Naive thymus-derived CD4-positive, alpha-beta T cell (primary cell): ENCODE measurements at regions not wholly inside any gene's neighbourhood (a gene's known extent, or its start where the extent isn't known, plus 50 kb on each side); places are given as distances from the start of the nearest gene placed in this dataset.

Experiments used
- ATAC-seq: fragments of 150-1000 bp; cut with Tn5 transposase; 2 replicates; pipeline ENCODE4 v1.10.0; 2021; ENCODE audit warnings: mild to moderate bottlenecking, moderate library complexity
- CTCF ChIA-PET: fragments of 350-600 bp; sonication (Branson Sonifier 250); formaldehyde crosslinking; loops from one replicate; lab custom pipeline; 2021; ENCODE audit warnings: antibody characterized with exemption; lab: Charles Lee
- POLR2A ChIA-PET: fragments of 350-600 bp; sonication (Branson Sonifier 250); formaldehyde crosslinking; loops from one replicate; lab custom pipeline; 2021; ENCODE audit warnings: antibody characterized with exemption, inconsistent platforms; lab: Charles Lee
- DNase-seq, 9 donors: peaks; one replicate each; pipeline versions ENCODE4 v3.0.0 to v3.0.0-alpha.2; 2020 to 2022; ENCODE audit warnings: mixed read lengths in 1 of 9
- H3K27ac ChIP-seq: one replicate; pipeline ENCODE4 v1.7.0; 2013; ENCODE audit warnings: mild to moderate bottlenecking, low read depth, low read length, moderate library complexity
- H3K27me3 ChIP-seq, 2 donors: one replicate each; pipeline ENCODE4 v1.7.0; 2013; ENCODE audit warnings: low read length in 2 of 2, mild to moderate bottlenecking in 2 of 2, moderate library complexity in 2 of 2; ENCODE audit not compliant: control insufficient read depth in 2 of 2, insufficient read depth in 2 of 2
- H3K36me3 ChIP-seq, 3 experiments: 1 replicate in 2 of 3; 2 replicates in 1 of 3; pipeline ENCODE4 v1.7.0; 2013; ENCODE audit warnings: low read length in 3 of 3, mild to moderate bottlenecking in 3 of 3, moderate library complexity in 1 of 3; ENCODE audit not compliant: insufficient read depth in 3 of 3, control insufficient read depth in 2 of 3
- H3K4me1 ChIP-seq, 2 donors: one replicate each; pipeline ENCODE4 v1.7.0; 2013; ENCODE audit warnings: low read length in 2 of 2, mild to moderate bottlenecking in 2 of 2, moderate library complexity in 1 of 2; ENCODE audit not compliant: control insufficient read depth in 2 of 2, insufficient read depth in 2 of 2
- H3K4me3 ChIP-seq: 2 replicates; pipeline ENCODE4 v1.7.0; 2013; ENCODE audit warnings: mild to moderate bottlenecking, low read length
- H3K9me3 ChIP-seq, 3 experiments: 1 replicate in 2 of 3; 2 replicates in 1 of 3; pipeline ENCODE4 v1.7.0; 2013; ENCODE audit warnings: low read length in 3 of 3; ENCODE audit not compliant: control insufficient read depth in 2 of 3
- H3K27ac Mint-ChIP-seq, 9 donors: one replicate each; pipeline ENCODE4 v1.8.0; 2020 to 2022; ENCODE audit warnings: mixed read lengths in 9 of 9, mild to moderate bottlenecking in 8 of 9, moderate library complexity in 5 of 9, inconsistent platforms in 2 of 9
- H3K27me3 Mint-ChIP-seq, 5 donors: one replicate each; pipeline ENCODE4 v1.8.0; 2021 to 2022; ENCODE audit warnings: mixed read lengths in 5 of 5, mild to moderate bottlenecking in 1 of 5
- H3K36me3 Mint-ChIP-seq, 5 donors: one replicate each; pipeline ENCODE4 v1.8.0; 2020 to 2022; ENCODE audit warnings: mixed read lengths in 5 of 5, mild to moderate bottlenecking in 3 of 5, inconsistent platforms in 1 of 5
- H3K4me1 Mint-ChIP-seq, 7 donors: one replicate each; pipeline ENCODE4 v1.8.0; 2020 to 2022; ENCODE audit warnings: mixed read lengths in 7 of 7, mild to moderate bottlenecking in 3 of 7, inconsistent platforms in 1 of 7
- H3K4me3 Mint-ChIP-seq, 10 donors: one replicate each; pipeline ENCODE4 v1.8.0; 2020 to 2022; ENCODE audit warnings: mild to moderate bottlenecking in 10 of 10, mixed read lengths in 10 of 10, moderate library complexity in 6 of 10, inconsistent platforms in 2 of 10
- H3K9me3 Mint-ChIP-seq, 11 donors: one replicate each; pipeline ENCODE4 v1.8.0; 2020 to 2022; ENCODE audit warnings: mixed read lengths in 11 of 11, mild to moderate bottlenecking in 4 of 11, inconsistent platforms in 1 of 11, moderate library complexity in 1 of 11
- intact Hi-C, 2 donors: fragments of 100-400 bp; cut with micrococcal nuclease; formaldehyde crosslinking; loops; one replicate each; pipeline ENCODE4 v1.15.1; 2023

- DNase-seq (no peak), ATAC-seq (no peak)
- no peak overlapping the region for H3K4me3 Mint-ChIP-seq
- H3K4me3 ChIP-seq, result no peak overlapping the region
- ChIA-PET CTCF (no interaction called here), POLR2A (no interaction called here)
- no peaks in the 10 kb centered on the region for H3K36me3 ChIP-seq
- H3K9me3 ChIP-seq, result no peaks in the 10 kb centered on the region
- H3K27me3 ChIP-seq, result no peaks in the 10 kb centered on the region
- H3K9me3 Mint-ChIP-seq, result peaks cover 0 to 2% (median 0%) of the 10 kb centered on the region in 11 donors
- intact Hi-C loops, result no loop called here
- H3K27ac ChIP-seq, result no peak overlapping the region
- no peaks in the 10 kb centered on the region for H3K4me1 ChIP-seq
- H3K36me3 Mint-ChIP-seq, result no peaks in the 10 kb centered on the region
- peaks cover 0 to 9% (median 0%) of the 10 kb centered on the region in 7 donors for H3K4me1 Mint-ChIP-seq
- no peak overlapping the region for H3K27ac Mint-ChIP-seq
- peaks cover 0 to 4% (median 0%) of the 10 kb centered on the region in 5 donors for H3K27me3 Mint-ChIP-seq
Measured at GRCh38 chr6:80548532-80548931, 442.1 kb downstream of the BCKDHB start.

- no peak for ATAC-seq
- ChIA-PET POLR2A (no interaction called here), CTCF (interaction anchor here (0.6 kb wide), 1 partner anchor 213 kb away, joined by 6 read pairs; no protein-coding TSS in a partner anchor)
- intact Hi-C loops, result no loop called here
- no peaks in the 10 kb centered on the region for H3K4me1 ChIP-seq
- no peak for DNase-seq
- H3K9me3 ChIP-seq, result no peaks in the 10 kb centered on the region
- Mint-ChIP-seq H3K4me3 (no peak overlapping the region), H3K27me3 (peaks cover 0 to 4% (median 0%) of the 10 kb centered on the region in 5 donors), H3K36me3 (no peaks in the 10 kb centered on the region), H3K4me1 (peaks cover 0 to 9% (median 0%) of the 10 kb centered on the region in 7 donors), H3K9me3 (peaks cover 0 to 2% (median 0%) of the 10 kb centered on the region in 11 donors), H3K27ac (no peak overlapping the region)
- H3K27ac ChIP-seq, result no peak overlapping the region
- no peaks in the 10 kb centered on the region for H3K27me3 ChIP-seq
- no peak overlapping the region for H3K4me3 ChIP-seq
- no peaks in the 10 kb centered on the region for H3K36me3 ChIP-seq
Measured at GRCh38 chr6:80547827-80548226, 441.4 kb downstream of the BCKDHB start.

- DNase-seq (no peak), ATAC-seq (no peak)
- Histone ChIP-seq H3K4me3 (no peak overlapping the region), H3K9me3 (no peaks in the 10 kb centered on the region), H3K4me1 (no peaks in the 10 kb centered on the region), H3K36me3 (no peaks in the 10 kb centered on the region), H3K27ac (no peak overlapping the region), H3K27me3 (no peaks in the 10 kb centered on the region)
- intact Hi-C loops, result no loop called here
- Mint-ChIP-seq H3K27ac (no peak overlapping the region), H3K4me3 (no peak overlapping the region), H3K36me3 (no peaks in the 10 kb centered on the region), H3K4me1 (peaks cover 0 to 15% (median 0%) of the 10 kb centered on the region in 7 donors), H3K27me3 (peaks cover 0 to 11% (median 6%) of the 10 kb centered on the region in 5 donors), H3K9me3 (peaks cover 0 to 2% (median 0%) of the 10 kb centered on the region in 11 donors)
- CTCF ChIA-PET, result no interaction called here
- POLR2A ChIA-PET, result no interaction called here
Measured at GRCh38 chr6:80544976-80545722, 438.7 kb downstream of the BCKDHB start.

DNA sequence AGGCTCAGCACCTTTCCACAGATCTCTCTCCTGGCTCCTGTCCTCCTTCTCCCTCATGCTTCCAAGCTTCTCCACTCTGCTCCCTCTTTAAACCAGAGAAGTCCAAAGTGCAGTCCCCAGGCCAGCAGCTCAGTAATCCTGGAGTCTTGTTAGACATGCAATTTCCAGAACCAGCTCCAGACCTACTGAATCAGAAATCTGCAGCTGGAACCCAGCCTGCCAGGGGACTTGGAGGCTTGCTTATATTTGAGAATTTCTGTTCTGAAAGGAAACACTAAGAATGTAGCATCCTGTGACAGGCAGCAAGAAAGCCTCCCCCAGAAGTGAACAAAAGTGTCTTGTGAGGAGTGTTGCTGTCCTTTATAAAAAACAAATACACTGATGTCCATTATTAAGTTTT lies 438.1 kb downstream of the BCKDHB start:
- Histone ChIP-seq H3K27ac (no peak overlapping the region), H3K4me1 (no peaks in the 10 kb centered on the region), H3K27me3 (no peaks in the 10 kb centered on the region), H3K9me3 (no peaks in the 10 kb centered on the region), H3K4me3 (no peak overlapping the region), H3K36me3 (no peaks in the 10 kb centered on the region)
- no peak for ATAC-seq
- Mint-ChIP-seq H3K9me3 (peaks cover 0 to 2% (median 0%) of the 10 kb centered on the region in 11 donors), H3K4me3 (no peak overlapping the region), H3K27me3 (peaks cover 0 to 14% (median 8%) of the 10 kb centered on the region in 5 donors), H3K36me3 (peaks cover 0 to 2% (median 0%) of the 10 kb centered on the region in 5 donors), H3K4me1 (peaks cover 0 to 17% (median 0%) of the 10 kb centered on the region in 7 donors), H3K27ac (no peak overlapping the region)
- POLR2A ChIA-PET, result no interaction called here
- CTCF ChIA-PET, result interaction anchor here (0.7 kb wide), 1 partner anchor 107 kb away, joined by 3 read pairs; no protein-coding TSS in a partner anchor
- no peak for DNase-seq
- intact Hi-C loops, result no loop called here

GRCh38 chr6:80543598-80544222 lies 437.2 kb downstream of the BCKDHB start:
- Histone ChIP-seq H3K27ac (no peak overlapping the region), H3K4me1 (no peaks in the 10 kb centered on the region), H3K36me3 (no peaks in the 10 kb centered on the region), H3K9me3 (no peaks in the 10 kb centered on the region), H3K4me3 (no peak overlapping the region), H3K27me3 (no peaks in the 10 kb centered on the region)
- DNase-seq (no peak), ATAC-seq (no peak)
- ChIA-PET CTCF (interaction anchor here (0.7 kb wide), 1 partner anchor 106 kb away, joined by 3 read pairs; no protein-coding TSS in a partner anchor), POLR2A (no interaction called here)
- no peak overlapping the region for H3K4me3 Mint-ChIP-seq
- H3K9me3 Mint-ChIP-seq, result peaks cover 0 to 2% (median 0%) of the 10 kb centered on the region in 11 donors
- H3K27ac Mint-ChIP-seq, result no peak overlapping the region
- peaks cover 0 to 14% (median 9%) of the 10 kb centered on the region in 5 donors for H3K27me3 Mint-ChIP-seq
- peaks cover 0 to 2% (median 0%) of the 10 kb centered on the region in 5 donors for H3K36me3 Mint-ChIP-seq
- intact Hi-C loops, result no loop called here
- H3K4me1 Mint-ChIP-seq, result peaks cover 0 to 17% (median 0%) of the 10 kb centered on the region in 7 donors

- ChIA-PET CTCF (no interaction called here), POLR2A (no interaction called here)
Measured at GRCh38 chr6:80543151-80543550, 436.7 kb downstream of the BCKDHB start.

More at GRCh38 chr6:80543151-80543550, 436.7 kb downstream of the BCKDHB start:
- H3K27ac Mint-ChIP-seq, result no peak overlapping the region
- H3K4me3 ChIP-seq, result no peak overlapping the region
- ATAC-seq (no peak), DNase-seq (no peak)
- H3K36me3 Mint-ChIP-seq, result peaks cover 0 to 2% (median 0%) of the 10 kb centered on the region in 5 donors
- H3K36me3 ChIP-seq, result no peaks in the 10 kb centered on the region
- intact Hi-C loops, result no loop called here
- peaks cover 0 to 2% (median 0%) of the 10 kb centered on the region in 11 donors for H3K9me3 Mint-ChIP-seq
- H3K9me3 ChIP-seq, result no peaks in the 10 kb centered on the region
- no peaks in the 10 kb centered on the region for H3K4me1 ChIP-seq
- H3K4me3 Mint-ChIP-seq, result no peak overlapping the region
- H3K4me1 Mint-ChIP-seq, result peaks cover 0 to 17% (median 0%) of the 10 kb centered on the region in 7 donors
- peaks cover 0 to 14% (median 9%) of the 10 kb centered on the region in 5 donors for H3K27me3 Mint-ChIP-seq
- no peak overlapping the region for H3K27ac ChIP-seq
- no peaks in the 10 kb centered on the region for H3K27me3 ChIP-seq
